ENCODE measurements at regions not wholly inside any gene's neighbourhood (a gene's known extent, or its start where the extent isn't known, plus 50 kb on each side); places are given as distances from the start of the nearest gene placed in this dataset.

DNA sequence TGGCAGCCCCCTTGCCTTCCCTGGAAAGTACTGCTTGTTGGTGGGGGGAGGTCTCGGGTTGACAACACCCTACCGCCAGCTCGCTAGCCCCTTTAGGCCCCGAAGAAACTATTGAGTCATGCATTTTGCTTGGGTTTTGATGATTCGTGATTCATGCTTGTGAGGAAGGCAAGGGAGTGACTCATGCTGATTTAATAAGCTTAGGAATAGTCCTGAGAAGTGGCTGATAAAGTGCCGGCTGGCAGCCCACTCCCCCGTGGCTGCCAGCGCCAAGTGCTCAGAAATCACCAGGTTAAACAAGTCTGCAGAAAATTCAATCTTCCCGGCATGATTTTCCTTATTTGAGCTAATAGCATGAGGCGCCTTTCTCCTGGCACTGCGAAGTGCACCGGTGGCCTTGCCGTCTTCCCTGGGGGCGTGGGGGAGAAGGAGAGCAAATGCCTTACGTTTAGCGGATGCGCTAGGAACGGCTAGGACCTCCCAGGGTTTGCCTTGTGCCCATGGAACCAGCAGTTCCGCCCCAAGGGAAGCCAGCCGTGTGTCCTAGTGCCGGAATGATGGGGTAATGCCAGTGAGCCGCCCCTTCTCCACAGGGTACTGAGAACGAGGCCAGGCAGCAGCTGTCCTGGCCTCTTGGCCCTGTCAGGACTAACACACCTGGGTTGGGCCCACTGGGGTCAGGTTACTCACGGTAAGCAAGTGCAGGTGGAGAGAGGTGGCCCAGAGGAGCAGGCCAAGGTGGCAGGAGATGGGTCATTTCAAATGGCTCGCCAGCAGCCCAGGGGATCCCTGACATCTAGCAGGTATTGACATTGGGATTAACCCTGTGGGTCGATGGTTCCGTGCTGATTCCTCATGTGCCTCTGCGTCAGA, 151.9 kb downstream of the MACROH2A1 start:
- no peak for DNase-seq

DNA sequence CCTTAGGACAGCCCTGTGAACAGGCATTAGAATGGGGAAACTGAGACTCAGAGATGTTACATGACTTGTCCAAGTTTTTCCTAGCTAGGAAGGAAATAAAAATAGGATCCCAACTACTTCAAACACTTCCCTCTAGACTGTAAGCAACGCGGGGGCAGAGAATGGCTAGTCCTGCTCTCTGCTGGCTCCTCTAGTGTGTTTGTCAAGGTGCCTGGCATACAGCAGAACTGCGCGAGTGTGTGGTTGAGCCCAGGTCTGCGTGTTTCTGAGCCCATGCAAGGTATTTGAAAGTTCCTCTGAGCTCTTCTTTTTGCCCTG, 152.5 kb downstream of the MACROH2A1 start:
- no peak for DNase-seq

DNA sequence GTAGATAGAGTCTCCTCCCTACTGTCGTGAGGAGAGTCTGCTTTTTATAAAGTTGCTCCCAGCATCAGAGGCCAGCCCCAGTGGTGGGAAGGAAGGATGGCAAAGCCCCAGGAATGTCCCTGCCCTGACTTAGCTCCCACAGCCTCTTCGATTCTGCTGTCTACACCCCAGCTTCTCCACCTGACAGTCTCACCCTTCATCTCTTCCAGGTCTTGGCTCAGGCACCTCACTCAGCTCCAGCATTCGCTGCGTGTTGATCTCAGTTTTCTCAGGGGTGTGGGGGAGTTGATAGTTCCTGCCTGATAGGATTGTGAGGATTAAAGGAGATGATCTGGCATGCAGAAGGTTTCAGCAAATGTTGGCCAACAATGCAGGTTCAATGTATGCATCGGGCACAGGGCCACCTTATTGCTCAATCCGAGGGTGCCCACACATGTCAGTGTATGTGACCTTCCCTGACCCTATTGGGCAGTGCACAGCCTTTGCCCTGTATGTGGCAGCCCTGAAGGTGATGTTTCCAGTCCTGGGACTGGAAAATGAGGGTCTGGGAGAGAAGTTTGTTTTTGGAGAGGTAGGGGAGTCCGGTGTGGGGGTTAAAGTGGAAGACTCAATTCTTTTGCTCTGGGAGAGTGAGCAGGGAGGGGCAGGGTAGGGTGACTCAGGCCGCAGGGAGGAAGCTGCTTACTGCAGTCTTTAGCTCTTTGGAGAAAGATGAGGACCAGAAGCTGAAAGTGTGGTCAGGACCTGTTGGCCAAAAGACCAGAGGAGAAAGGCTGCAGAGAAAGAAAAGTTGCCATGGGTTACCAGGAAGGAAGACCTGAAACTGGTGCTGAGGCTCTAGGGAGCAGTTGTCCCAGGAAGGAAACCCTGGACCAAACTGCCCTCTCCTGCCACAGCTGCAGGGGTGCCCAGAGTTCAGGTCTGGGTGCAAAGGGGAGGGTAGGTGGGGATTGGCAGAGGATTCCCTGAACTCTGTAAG, 153.2 kb downstream of the MACROH2A1 start:
- DNase-seq: no peak

DNA sequence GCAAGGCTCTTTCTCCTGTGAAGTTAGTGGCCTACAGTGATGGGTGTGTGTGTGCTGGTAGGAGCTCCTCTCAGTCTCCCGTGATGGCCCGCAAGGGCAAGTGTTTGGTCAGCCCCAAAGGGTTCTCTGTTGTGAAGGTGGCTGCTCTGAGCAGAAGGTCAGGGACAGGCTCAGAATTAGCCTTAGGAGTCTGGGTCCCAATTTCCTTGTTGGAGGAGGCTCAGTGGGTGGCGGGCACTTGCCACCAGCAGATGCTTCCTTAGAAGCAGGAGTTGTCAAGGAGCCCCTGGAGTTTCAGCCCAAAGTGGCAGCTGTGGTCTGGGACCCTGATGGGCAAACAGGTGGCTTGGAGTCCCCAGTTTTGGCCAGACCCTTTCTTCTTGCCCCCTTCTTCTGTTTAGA, 154.4 kb downstream of the MACROH2A1 start:
- no peak for DNase-seq

GRCh38 chr5:135243556-135244285, 155.3 kb downstream of the MACROH2A1 start:
- DNase-seq: no peak

DNA sequence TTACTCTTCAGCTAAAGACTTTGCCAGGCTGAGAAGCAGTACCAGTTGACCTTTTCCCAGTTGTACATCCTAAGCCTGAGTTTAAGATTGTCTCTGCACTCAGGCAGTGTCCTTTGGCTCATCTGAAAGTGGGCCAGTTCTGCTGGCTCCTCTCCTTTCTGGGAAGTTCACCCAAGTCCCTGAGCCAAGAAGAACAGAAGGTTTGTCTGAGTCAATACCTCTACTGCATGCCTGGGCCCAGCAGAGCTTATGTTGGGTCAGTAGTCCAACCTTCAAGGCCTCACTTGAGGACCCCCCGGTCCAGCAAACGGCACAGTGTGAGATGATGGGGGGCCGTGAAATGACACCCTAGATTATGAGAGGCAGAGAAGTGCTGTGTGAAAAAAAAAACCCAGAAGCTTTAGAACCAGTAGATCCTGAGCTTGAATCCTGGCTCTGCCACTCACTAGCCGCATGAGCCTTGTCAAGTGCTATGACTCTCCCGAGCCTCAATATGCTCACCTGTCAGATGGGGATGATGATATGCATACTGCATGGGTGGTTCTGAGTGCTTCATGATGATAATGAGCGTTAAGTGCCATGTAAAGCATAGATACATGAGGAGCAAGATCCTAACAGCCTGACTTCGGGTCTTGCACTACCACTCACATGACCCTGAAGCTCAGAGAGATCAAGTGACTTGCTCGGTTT, 156.0 kb downstream of the MACROH2A1 start:
- DNase-seq: no peak

GRCh38 chr5:135242021-135242865, 156.8 kb downstream of the MACROH2A1 start:
- no peak for DNase-seq

DNA sequence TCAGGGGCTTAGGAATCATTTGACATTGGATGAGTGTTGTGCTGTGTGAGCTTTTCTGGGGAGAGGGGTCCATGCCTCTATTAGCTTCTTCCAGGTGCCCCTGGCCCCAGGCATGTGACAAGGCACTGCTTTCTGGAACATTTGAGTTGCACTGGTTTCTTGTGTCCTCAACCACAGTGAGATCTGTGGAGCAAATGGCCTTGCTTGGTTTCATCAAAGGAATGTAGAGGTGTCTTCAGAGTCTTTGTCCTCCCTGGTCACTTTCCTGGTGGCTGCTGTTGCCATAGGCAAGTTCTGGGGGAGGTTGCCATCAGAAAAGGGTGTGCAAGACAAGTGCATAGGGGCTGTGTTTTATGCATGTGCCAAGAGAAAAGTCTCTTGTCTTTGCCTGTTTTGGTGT, 157.5 kb downstream of the MACROH2A1 start:
- no peak for DNase-seq

GRCh38 chr5:135240781-135241360, 158.2 kb downstream of the MACROH2A1 start:
- DNase-seq: no peak

GRCh38 chr5:135240283-135240633, 158.8 kb downstream of the MACROH2A1 start:
- no peak for DNase-seq

- no peak for DNase-seq
Measured at GRCh38 chr5:135239453-135240282, 159.4 kb downstream of the MACROH2A1 start.

DNA sequence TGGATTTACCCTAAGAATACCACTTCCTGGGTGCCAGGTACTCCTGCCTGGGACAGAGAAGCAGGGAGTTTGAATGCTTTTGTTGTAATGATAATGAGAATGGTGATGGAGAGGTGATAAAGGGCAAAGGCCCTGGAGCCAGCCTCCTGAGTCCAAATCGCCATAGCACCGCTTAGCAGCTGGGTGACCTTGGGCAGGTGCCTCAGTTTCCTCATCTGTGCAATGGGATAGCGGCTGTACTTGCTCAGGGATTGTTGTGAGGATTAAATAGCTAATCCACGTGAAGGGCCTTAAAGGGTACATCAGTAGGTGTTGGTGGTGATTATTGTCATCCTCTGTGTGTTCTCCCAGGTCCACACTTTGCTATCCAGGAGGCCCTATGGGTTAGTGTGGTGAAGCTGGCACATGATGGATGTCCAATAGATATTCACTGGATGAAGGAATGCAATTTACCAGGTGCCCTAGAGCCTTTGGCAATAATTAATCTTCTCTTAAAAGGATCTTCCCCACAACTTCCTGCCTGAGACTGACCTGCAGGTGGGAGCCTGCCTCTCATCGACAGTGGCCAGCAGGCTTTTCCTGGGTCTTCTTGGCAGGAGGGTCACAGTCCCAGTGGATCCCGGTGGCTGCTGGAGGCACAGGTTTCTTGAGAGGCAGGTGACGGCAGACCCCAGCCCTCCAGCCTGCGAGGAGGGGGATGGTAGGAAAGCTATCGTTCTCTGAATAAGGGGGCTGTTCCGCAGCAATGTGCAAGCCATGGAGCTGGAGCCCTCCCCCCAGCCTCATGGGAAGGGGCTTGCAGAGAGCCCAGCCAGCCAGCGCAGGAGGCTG, 160.2 kb downstream of the MACROH2A1 start:
- no peak for DNase-seq

GRCh38 chr5:135237748-135238103, 161.3 kb downstream of the MACROH2A1 start:
- no peak for DNase-seq

DNA sequence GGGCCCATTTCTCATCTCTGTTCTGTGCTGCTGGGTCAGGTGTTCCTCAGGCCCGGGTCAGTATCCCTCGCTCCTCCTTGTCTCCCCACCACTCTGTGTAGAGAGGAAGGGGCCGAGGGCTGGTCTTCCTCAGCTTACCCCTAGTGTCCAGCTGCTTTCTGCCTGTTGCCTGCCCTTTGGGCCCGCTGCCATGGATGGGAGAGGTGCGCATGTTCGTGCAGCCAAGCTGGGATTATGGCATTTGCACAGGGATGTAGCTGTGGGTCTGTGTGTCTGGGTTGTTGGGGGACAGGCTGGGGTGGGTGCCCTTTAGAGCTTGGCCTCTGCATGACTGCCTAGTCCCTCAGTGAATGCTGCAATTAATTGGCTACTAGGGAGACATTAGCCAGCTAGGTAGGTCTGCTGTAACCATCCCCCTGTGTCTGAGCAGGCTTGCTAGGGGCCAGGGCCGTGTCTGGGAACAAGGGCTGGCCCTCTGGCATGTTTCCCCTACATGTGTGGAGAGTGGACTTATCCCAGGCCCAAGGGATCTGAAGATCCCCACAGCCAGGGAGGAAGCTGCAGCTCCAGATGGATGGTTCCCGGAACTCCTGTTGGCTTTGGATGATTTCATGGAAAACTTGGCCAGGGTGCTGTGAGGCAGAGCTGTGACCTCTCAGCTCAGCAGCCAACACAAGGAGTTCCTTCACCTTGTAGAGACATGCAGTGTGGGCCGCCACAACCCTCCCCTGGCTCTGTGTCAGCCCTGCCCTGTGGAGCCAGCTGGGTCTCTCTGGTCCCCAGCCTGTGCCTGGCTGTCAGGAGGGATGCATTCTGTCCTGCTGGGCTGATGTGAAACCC, 161.9 kb downstream of the MACROH2A1 start:
- DNase-seq: no peak

- no peak for DNase-seq
Measured at GRCh38 chr5:135236228-135236907, 162.7 kb downstream of the MACROH2A1 start.

- no peak for DNase-seq
Measured at GRCh38 chr5:135235551-135236227, 163.3 kb downstream of the MACROH2A1 start.

DNA sequence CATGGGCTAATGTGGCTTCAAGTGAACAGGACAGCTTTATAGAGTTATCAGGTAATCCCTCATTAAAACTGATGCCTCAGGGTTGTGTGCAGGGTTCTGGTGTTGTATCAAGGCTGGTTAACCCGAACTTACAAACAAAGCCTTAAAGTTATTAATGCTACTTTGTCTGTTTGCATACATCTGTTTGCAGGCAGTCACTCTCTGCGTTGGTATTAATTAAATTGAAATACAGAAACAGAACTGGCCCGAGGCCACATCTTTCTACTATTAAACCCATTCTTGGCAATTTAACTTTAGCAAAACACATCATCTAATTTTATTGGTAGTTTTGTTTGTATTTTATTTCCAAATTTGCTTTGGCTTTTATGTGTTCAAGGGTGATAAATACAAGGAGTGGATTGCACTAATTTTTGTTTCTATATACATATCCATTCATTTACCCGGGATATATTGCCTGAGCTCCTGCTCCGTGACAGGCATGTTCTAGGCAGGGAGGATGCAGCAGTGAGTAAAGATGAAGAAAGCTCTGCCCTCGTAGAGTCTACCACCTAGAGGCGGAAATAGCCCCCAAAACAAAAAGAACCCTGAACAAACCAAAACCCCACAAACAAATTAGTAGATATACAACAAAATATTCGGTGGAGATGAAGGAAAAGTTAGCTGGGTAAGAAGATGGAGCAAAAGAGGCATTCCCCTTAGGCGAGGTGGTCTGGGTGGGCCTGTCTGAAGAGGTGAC, 164.2 kb downstream of the MACROH2A1 start:
- no peak for DNase-seq
